Hepatic stellate cell (primary cell): ENCODE measurements at regions not wholly inside any gene's neighbourhood (a gene's known extent, or its start where the extent isn't known, plus 50 kb on each side); places are given as distances from the start of the nearest gene placed in this dataset.
"Not testable (repeated sequence)": the region's sequence is repeated elsewhere in the genome, so short reads cannot be mapped to it uniquely, and the experiment has no call there.

Experiments
- DNase-seq: peaks from one replicate; pipeline ENCODE4 v3.0.0; 2011; ENCODE audit warnings: low spot score

GRCh38 chr14:99035712-99036610 is 236.0 kb downstream of the BCL11B start:
- DNase-seq = peak; percentile 93

- DNase-seq = no peak
These were observed 235.2 kb downstream of the BCL11B start for GRCh38 chr14:99036611-99037293.

DNA sequence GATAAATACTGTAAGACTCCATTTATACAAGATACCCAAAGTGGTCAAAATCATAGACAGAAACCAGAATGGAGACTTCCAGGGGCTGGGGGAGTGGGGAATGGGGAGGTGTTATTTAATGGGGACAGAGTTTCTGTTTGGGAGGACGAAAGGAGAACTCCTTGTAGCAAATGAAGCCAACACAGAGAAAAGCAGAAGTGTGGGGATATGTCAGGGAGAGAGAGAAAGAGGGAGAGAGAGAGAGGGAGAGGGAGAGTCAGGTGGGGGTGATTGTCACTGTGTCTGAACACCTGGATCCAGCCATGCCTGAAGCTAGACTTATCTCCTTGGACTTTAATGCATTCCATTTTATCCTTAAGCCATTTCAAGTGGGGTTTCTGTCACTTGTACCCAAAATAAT is 234.7 kb downstream of the BCL11B start:
- not testable (repeated sequence) for DNase-seq

- DNase-seq = no peak
These were observed 234.1 kb downstream of the BCL11B start for GRCh38 chr14:99037777-99038430.

DNA sequence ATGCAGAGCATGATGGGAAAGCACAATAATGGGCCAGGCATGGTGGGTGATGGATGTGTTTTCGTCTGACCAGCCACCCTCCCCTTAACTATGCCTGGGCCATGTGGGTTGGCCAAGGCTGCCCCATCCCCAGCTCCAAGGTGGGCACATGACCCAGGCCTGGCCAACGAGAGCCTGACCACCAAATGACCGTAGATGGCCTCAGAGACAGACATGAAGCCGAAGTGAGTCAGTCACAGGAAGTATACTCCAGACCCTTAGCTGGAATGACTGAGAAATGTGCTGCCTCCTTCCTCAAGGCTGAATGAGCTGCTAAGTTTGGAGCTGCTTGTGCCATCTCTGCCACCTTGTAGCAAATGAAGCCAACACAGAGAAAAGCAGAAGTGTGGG is 233.6 kb downstream of the BCL11B start:
- peak; percentile 22 for DNase-seq

DNA sequence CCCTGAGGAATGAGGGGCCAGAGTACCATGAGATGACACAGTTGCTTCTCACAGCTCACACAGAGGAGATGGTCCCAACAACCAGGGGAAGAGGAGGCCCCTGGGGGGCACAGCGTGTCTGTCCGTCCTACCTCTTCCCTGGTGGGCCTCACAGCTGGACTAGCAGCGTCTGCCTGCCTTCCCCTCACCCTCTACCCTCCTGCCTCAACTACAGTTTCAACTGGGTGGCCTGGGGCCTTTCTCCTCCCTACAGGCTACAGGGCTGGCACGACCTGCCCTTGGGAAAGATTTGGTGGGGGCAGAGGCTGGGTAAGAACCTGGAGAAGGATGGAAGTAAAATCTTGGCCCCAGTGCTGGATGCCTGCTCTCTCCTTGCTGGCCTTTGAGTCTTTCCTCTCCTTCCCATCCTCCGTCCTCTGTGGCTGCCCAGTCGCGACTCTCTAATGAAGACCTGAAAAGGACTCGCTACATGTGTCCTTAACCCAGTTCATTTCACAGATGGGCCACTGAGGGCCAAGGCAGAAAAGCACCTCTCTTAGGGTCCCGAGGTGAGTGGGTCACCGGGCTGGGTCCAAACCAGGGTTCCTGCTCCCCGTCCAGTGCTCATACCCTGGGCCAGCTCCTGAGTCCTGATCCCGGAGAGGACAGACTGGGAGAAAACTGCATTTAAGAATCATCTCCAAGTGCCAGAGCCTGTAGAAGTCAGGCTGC is 232.5 kb downstream of the BCL11B start:
- DNase-seq = no peak

DNA sequence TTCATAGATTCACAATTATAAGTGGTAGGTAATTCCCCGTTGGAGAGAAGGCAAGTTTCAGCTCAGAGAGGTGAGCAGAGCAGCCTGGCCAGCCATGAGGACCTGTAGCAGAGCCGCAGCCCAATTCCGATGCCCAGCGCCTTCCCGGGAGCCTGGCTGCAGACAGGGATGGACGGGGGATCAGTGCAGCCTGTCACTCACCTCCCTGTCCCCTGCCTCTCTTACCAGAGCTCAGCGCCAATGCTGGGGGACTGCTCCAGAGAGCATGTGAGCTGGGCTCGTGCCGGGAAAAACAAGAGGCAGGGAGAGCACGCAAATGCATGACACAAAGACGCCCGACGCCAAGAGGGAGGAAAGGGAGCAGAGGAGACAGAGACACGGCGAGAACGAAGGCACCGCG is 231.9 kb downstream of the BCL11B start:
- no peak for DNase-seq

DNA sequence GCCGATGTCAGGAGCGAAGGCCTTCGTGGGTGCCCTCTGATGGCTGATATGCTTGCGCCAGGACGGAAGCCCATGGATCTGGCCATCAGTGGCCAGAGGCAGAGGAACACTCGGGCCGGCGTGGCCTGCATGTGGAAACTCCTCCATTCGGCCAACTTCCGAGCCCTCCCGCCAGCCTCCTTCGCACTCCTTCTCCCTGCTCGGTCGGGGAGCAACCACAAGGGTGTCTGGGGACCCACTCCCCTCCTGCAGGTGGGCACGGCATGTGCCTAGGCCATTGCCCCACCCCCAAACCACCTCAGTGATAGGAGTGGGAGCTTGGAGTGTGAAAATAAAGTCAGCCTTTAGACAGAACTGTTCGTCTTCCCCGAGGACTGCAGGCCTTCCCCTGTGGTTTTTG is 231.3 kb downstream of the BCL11B start:
- no peak for DNase-seq

DNA sequence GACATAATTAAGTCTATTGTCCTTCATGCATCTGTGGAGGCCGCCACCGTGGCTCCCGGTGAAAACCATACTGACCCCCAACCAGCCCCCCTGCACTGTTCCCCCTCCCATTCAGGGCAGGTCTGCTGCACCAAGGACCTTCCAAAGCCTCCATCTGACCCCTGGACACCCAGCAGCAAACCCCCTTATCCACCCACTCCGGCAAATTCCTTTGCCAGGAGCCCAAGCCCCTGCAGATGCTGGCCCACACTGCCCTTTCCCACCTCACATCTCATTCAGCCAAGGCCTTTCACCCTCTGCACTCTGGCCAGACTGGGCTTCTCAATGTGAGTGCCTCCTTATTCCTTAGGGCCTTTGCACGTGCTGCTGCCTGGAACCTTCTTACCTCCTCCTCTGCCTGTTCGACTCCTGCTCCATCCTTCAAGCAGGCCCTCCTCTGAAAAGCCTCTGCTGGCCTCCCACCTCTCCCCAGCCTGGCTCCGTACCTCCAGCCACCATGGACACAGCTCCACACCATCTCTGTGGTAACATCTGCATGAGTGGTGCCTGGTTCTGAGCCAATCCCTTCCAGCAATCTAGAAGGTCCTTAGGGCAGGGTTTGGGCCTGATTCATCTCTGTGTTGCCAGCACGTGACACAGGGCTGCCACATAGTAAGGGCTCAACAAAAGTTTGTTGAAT is 230.7 kb downstream of the BCL11B start:
- DNase-seq = no peak

GRCh38 chr14:99041820-99042174 is 230.2 kb downstream of the BCL11B start:
- no peak for DNase-seq

GRCh38 chr14:99042381-99043266 is 229.4 kb downstream of the BCL11B start:
- no peak for DNase-seq

DNA sequence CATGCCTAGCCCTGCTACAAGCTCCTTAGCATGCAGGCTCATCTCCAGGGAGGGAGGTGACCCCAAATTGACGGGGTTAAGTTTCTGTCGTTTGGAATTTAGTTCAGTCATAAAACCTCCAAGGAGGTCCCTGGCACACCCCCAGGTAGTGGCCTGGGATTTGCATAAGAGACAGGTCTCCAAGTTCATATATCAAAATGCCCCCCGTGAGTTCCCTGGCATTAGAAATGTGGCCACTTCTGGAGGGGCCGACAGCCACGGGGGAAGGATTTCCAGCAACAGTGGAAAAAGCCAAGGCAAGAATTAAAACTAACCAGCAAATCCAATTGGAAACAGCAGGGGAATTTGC is 228.8 kb downstream of the BCL11B start:
- DNase-seq = no peak

GRCh38 chr14:99043756-99044155 is 228.2 kb downstream of the BCL11B start:
- DNase-seq = no peak

DNA sequence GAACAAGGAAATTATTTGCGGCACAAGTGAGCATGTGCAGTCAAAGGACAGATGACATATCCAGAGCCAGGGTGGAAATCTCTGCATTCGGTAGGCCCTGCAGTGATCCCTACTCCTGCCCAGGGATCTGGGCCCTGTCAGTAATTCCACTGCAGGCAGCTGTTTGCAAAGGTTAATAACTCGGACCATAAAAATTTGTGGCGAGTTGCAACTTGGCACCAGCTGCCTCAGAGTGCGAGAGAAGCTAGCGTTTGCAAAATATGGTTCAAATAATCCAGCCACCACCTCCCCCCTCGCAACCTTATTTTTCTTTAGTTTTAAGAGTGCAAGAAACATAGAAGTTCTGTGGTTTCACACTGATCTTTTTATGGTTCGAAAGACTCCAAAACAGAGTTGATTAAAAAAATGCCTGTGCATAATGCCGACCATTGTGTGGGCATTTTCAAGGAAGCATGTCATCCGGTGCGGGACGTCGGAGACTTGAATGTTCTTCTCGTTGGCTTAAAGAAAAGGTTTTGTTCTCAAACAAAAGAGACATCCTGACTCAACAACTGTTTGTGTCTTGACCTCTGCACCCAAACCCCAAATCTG is 224.5 kb downstream of the BCL11B start:
- no peak for DNase-seq

GRCh38 chr14:99050309-99050708 is 221.7 kb downstream of the BCL11B start:
- no peak for DNase-seq

GRCh38 chr14:99052467-99052866 is 219.5 kb downstream of the BCL11B start:
- no peak for DNase-seq

DNA sequence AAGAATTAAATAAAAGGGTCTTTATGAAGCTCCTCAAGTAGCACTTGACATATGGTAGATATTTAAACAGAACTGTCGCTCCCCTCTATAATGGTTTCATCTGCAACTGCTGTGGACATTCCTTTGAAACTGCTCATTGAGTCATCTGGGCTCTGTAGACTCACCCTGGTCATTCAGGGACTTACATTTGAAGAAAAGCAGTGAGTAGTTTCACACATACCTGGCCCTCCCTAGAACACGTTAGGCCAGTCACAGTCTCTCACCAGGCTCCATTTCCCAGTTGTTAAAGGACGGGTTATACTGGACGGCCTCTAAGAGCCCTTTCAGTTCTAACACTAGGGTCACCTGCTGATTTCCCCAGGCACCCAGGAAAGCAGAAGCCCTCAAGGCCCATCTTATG is 217.0 kb downstream of the BCL11B start:
- no peak for DNase-seq

- no peak for DNase-seq
These were observed 216.2 kb downstream of the BCL11B start for GRCh38 chr14:99055816-99056215.

GRCh38 chr14:99057576-99058083 is 214.4 kb downstream of the BCL11B start:
- DNase-seq = no peak

GRCh38 chr14:99058542-99058941 is 213.5 kb downstream of the BCL11B start:
- no peak for DNase-seq
